IMR-90 (cell line): ENCODE measurements at regions not wholly inside any gene's neighbourhood (a gene's known extent, or its start where the extent isn't known, plus 50 kb on each side); places are given as distances from the start of the nearest gene placed in this dataset.

Experiments used
- ATAC-seq: fragments of 200-7000 bp; cut with Tn5 transposase; 2 replicates; pipeline ENCODE4 v1.9.1; 2020; ENCODE audit warnings: low read depth, mild to moderate bottlenecking, moderate library complexity
- BruUV-seq: library from RNA; stranded (reverse); fragments of 400-500 nt; replicated peaks from 2 replicates; lab custom pipeline; 2021; lab: Mats Ljungman, UMichigan
- CTCF ChIA-PET: fragments of 300-600 bp; formaldehyde crosslinking; extraction: SDS; loops from one replicate; lab custom pipeline; 2021; ENCODE audit warnings: antibody characterized with exemption; lab: Yijun Ruan, JAX
- POLR2A ChIA-PET: fragments of 300-600 bp; sonication (Branson Sonifier 250); formaldehyde crosslinking; loops from one replicate; lab custom pipeline; 2022; ENCODE audit warnings: antibody characterized with exemption; ENCODE audit not compliant: unreplicated experiment; lab: Charles Lee
- DNase-seq: peaks from one replicate; pipeline ENCODE4 v3.0.0; 2013
- H2AFZ ChIP-seq: replicated peaks from 2 replicates; pipeline ENCODE3; 2013; ENCODE audit warnings: low read length, mild to moderate bottlenecking; ENCODE audit not compliant: poor library complexity
- H2AK5ac ChIP-seq: 2 replicates; pipeline ENCODE4 v1.6.1; 2013; ENCODE audit warnings: low read depth, low read length, inconsistent platforms
- H2AK9ac ChIP-seq: replicated peaks from 2 replicates; pipeline ENCODE3; 2013; ENCODE audit warnings: mild to moderate bottlenecking, low read depth, low read length, moderate library complexity; ENCODE audit not compliant: poor library complexity
- H2BK120ac ChIP-seq: 2 replicates; pipeline ENCODE4 v1.6.1; 2013; ENCODE audit warnings: low read depth, low read length, inconsistent platforms
- H2BK15ac ChIP-seq: 3 replicates; pipeline ENCODE4 v1.6.1; 2013; ENCODE audit warnings: low read depth, low read length, inconsistent platforms
- H2BK20ac ChIP-seq: 2 replicates; pipeline ENCODE4 v1.6.1; 2013; ENCODE audit warnings: low read depth, mild to moderate bottlenecking, inconsistent platforms, low read length, moderate library complexity
- H2BK5ac ChIP-seq: 2 replicates; pipeline ENCODE4 v1.6.1; 2013; ENCODE audit warnings: mild to moderate bottlenecking, low read depth, low read length, inconsistent platforms; ENCODE audit not compliant: poor library complexity, severe bottlenecking
- H3K14ac ChIP-seq: replicated peaks from 2 replicates; pipeline ENCODE4 v1.6.1; 2013; ENCODE audit warnings: low read depth, low read length, inconsistent platforms
- H3K18ac ChIP-seq: 2 replicates; pipeline ENCODE4 v1.6.1; 2013; ENCODE audit warnings: low read depth, low read length, control low read depth
- H3K23ac ChIP-seq: 2 replicates; pipeline ENCODE4 v1.6.1; 2013; ENCODE audit warnings: low read depth, low read length, inconsistent platforms
- H3K27ac ChIP-seq: 2 replicates; pipeline ENCODE4 v1.5.1; 2013; ENCODE audit warnings: mild to moderate bottlenecking, control low read depth, low read length; ENCODE audit not compliant: insufficient read depth
- H3K27me3 ChIP-seq: 2 replicates; pipeline ENCODE4 v1.6.1; 2013; ENCODE audit warnings: low read length; ENCODE audit not compliant: control insufficient read depth, insufficient read depth
- H3K36me3 ChIP-seq: 2 replicates; pipeline ENCODE4 v1.6.1; 2013; ENCODE audit warnings: low read length, mixed read lengths; ENCODE audit not compliant: control insufficient read depth, insufficient read depth
- H3K4ac ChIP-seq: 2 replicates; pipeline ENCODE4 v1.6.1; 2013; ENCODE audit warnings: low read depth, low read length, inconsistent platforms
- H3K4me1 ChIP-seq: 2 replicates; pipeline ENCODE4 v1.6.1; 2013; ENCODE audit warnings: low read length, mixed read lengths; ENCODE audit not compliant: control insufficient read depth, insufficient read depth
- H3K4me2 ChIP-seq: 2 replicates; pipeline ENCODE4 v1.6.1; 2013; ENCODE audit warnings: low read depth, mild to moderate bottlenecking, control low read depth, low read length, moderate library complexity
- H3K4me3 ChIP-seq: 2 replicates; pipeline ENCODE4 v1.5.1; 2013; ENCODE audit warnings: low read depth, mild to moderate bottlenecking, control low read depth, low read length, moderate library complexity; ENCODE audit not compliant: insufficient read depth
- H3K56ac ChIP-seq: 2 replicates; pipeline ENCODE4 v1.6.1; 2013; ENCODE audit warnings: low read length, inconsistent platforms; ENCODE audit not compliant: insufficient read depth; ENCODE audit errors: extremely low read depth
- H3K79me1 ChIP-seq, 2 experiments: 2 replicates each; pipeline ENCODE4 v1.6.1; 2013; ENCODE audit warnings: low read length in 2 of 2, inconsistent platforms in 1 of 2, low read depth in 1 of 2
- H3K9ac ChIP-seq: 2 replicates; pipeline ENCODE4 v1.6.1; 2013; ENCODE audit warnings: low read depth, low read length, control low read depth
- H3K9me1 ChIP-seq: 2 replicates; pipeline ENCODE4 v1.6.1; 2013; ENCODE audit warnings: low read length, inconsistent platforms; ENCODE audit not compliant: insufficient read depth
- H3K9me3 ChIP-seq: 2 replicates; pipeline ENCODE4 v1.6.1; 2013; ENCODE audit warnings: low read length; ENCODE audit not compliant: control insufficient read depth, insufficient read depth
- H4K20me1 ChIP-seq: 2 replicates; pipeline ENCODE4 v1.6.1; 2013; ENCODE audit warnings: low read length, inconsistent platforms; ENCODE audit not compliant: insufficient read depth
- H4K5ac ChIP-seq: 2 replicates; pipeline ENCODE4 v1.6.1; 2013; ENCODE audit warnings: mild to moderate bottlenecking, low read depth, low read length, control low read depth
- H4K8ac ChIP-seq, 2 experiments: 2 replicates each; pipeline ENCODE4 v1.6.1; 2013; ENCODE audit warnings: low read depth in 2 of 2, low read length in 2 of 2, control low read depth in 1 of 2, inconsistent platforms in 1 of 2
- H4K91ac ChIP-seq: 2 replicates; pipeline ENCODE4 v1.6.1; 2013; ENCODE audit warnings: low read depth, low read length, inconsistent platforms; ENCODE audit not compliant: insufficient read depth
- CHD1 ChIP-seq: IDR thresholded peaks from 2 replicates; pipeline ENCODE4 v1.6.1; 2012; ENCODE audit warnings: low read depth, low read length, improper control_type of control experiment
- WGBS, 2 experiments: methylation state at CpG; one replicate each; pipeline versions ENCODE4 v1.1.5 to v1.1.7; 2013; ENCODE audit warnings: missing lambda C conversion rate in 2 of 2; ENCODE audit not compliant: insufficient read length in 1 of 2; ENCODE audit errors: extremely low coverage in 2 of 2; 5-methylcytosine and 5-hydroxymethylcytosine counted together
- dilution Hi-C: fragments of 300-500 bp; cut with HindIII; formaldehyde crosslinking; loops from one replicate; pipeline ENCODE4 v1.14.3; 2018; ENCODE audit warnings: low sequenced_read_pairs; ENCODE audit not compliant: unreplicated experiment
- in situ Hi-C: fragments of 300-500 bp; cut with MboI; formaldehyde crosslinking; loops from 3 replicates; pipeline ENCODE4 v1.14.3; 2019; ENCODE audit warnings: low sequenced_read_pairs, inconsistent platforms, mixed read lengths
- intact Hi-C: fragments of 100-400 bp; cut with micrococcal nuclease; formaldehyde crosslinking; loops from 2 replicates; pipeline ENCODE4 v1.10.0; 2022

DNA sequence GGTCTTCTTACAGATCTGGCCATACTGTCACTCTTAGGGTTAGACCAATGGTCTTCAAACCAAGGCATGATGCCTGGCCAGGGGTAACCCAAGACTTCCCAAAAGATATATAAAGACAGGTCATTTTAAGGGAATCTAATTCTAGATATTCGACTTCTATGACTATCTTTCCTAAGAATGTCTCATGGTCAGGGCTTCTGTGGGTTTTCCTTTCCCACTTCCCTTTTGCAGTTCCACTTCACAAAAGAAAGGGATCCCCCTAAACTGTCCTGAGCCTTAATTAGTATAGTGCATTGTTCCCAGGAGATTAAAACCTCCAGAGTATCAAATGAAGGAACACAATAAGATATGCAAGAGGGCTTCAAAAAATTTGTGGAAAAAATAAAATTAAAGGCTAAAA lies 223.6 kb upstream of the SIX2 start:
- no peak overlapping the region for H2AK5ac ChIP-seq
- WGBS, 2 experiments: no CpG with 5 or more reads among the region's 1 CpG
- no peak overlapping the region for H4K5ac ChIP-seq
- no peaks in the 10 kb centered on the region for H4K20me1 ChIP-seq
- no peak overlapping the region for H2BK15ac ChIP-seq
- H3K27me3 ChIP-seq: peaks cover 9% of the 10 kb centered on the region
- no peak overlapping the region for H3K4ac ChIP-seq
- H3K36me3 ChIP-seq: no peaks in the 10 kb centered on the region
- in situ Hi-C loops (no loop called here), dilution Hi-C loops (no loop called here), intact Hi-C loops (no loop called here)
- no peak overlapping the region for H2BK20ac ChIP-seq
- no peaks in the 10 kb centered on the region for H3K9me3 ChIP-seq
- ChIA-PET POLR2A (no interaction called here), CTCF (no interaction called here)
- H3K27ac ChIP-seq: no peak overlapping the region
- peaks cover 7% of the 10 kb centered on the region; the same call in 1 of the 2 replicates for H3K9me1 ChIP-seq
- H2BK120ac ChIP-seq: no peak overlapping the region
- TF ChIP-seq CHD1: no peak
- no peaks in the 10 kb centered on the region for H3K79me1 ChIP-seq
- H3K4me3 ChIP-seq: no peak overlapping the region
- H3K9ac ChIP-seq: no peak overlapping the region
- BruUV-seq: no TSS peak
- H4K91ac ChIP-seq: no peak overlapping the region
- no peak overlapping the region for H2BK5ac ChIP-seq
- no peak overlapping the region for H3K18ac ChIP-seq
- H4K8ac ChIP-seq: no peak overlapping the region
- H2AK9ac ChIP-seq: no peak overlapping the region
- no peak overlapping the region for H2AFZ ChIP-seq
- H3K4me2 ChIP-seq: no peak overlapping the region
- H3K14ac ChIP-seq: no peak overlapping the region
- peaks cover 6% of the 10 kb centered on the region for H3K4me1 ChIP-seq
- no peak overlapping the region for H3K23ac ChIP-seq
- DNase-seq (no peak), ATAC-seq (no peak)
- no peak overlapping the region for H3K56ac ChIP-seq
